ENCODE measurements at regions not wholly inside any gene's neighbourhood (a gene's known extent, or its start where the extent isn't known, plus 50 kb on each side); places are given as distances from the start of the nearest gene placed in this dataset.
"Not testable (repeated sequence)": the region's sequence is repeated elsewhere in the genome, so short reads cannot be mapped to it uniquely, and the experiment has no call there.

- TF ChIP-seq ATF6 (CRISPR knock-in tag; IDR thresholded peaks at IDR 0.05): no peak
- no peak for TF ChIP-seq NR2C2 (CRISPR knock-in tag; IDR thresholded peaks at IDR 0.05)
- TF ChIP-seq SOX15 (CRISPR knock-in tag; IDR thresholded peaks at IDR 0.05): no peak
- no peak for TF ChIP-seq E2F1 (CRISPR knock-in tag; IDR thresholded peaks at IDR 0.05)
- no peak for TF ChIP-seq JAZF1 (CRISPR knock-in tag; IDR thresholded peaks at IDR 0.05)
Observed at GRCh38 chr5:82439750-82440445, 161.7 kb upstream of the RPS23 start (continued).

GRCh38 chr5:82437565-82437964 lies 159.4 kb upstream of the RPS23 start:
- H3K27me3 Mint-ChIP-seq (ENCODE audit: low read depth); POLR2A ChIA-PET; H3K27ac Mint-ChIP-seq; ATAC-seq; H3K4me3 Mint-ChIP-seq; DNase-seq (ENCODE audit: low spot score): not testable (repeated sequence)
- peaks cover 22% of the 10 kb centered on the region for H3K4me1 Mint-ChIP-seq
- H3K9me3 Mint-ChIP-seq: peaks cover 22% of the 10 kb centered on the region
- peaks cover 14% of the 10 kb centered on the region for H3K36me3 Mint-ChIP-seq
- CTCF ChIA-PET: interaction anchor here (1.4 kb wide), 1 partner anchor 57 kb away, joined by 3 read pairs; no protein-coding TSS in a partner anchor

- H3K4me3 Mint-ChIP-seq: peak overlapping the region; percentile 73
- ChIA-PET POLR2A (no interaction called here), CTCF (no interaction called here)
- no peak for DNase-seq (ENCODE audit: low spot score)
- H3K36me3 Mint-ChIP-seq: peaks cover 14% of the 10 kb centered on the region
- ATAC-seq: no peak
- peaks cover 22% of the 10 kb centered on the region for H3K9me3 Mint-ChIP-seq
- H3K27me3 Mint-ChIP-seq (ENCODE audit: low read depth): peaks cover 4% of the 10 kb centered on the region; the same call in 1 of the 2 replicates
- peaks cover 22% of the 10 kb centered on the region for H3K4me1 Mint-ChIP-seq
- TF ChIP-seq ZNF532 (CRISPR knock-in tag; IDR thresholded peaks at IDR 0.05; ENCODE audit: borderline replicate concordance) (no peak), FOXP1 (CRISPR knock-in tag; IDR thresholded peaks at IDR 0.05; ENCODE audit: borderline replicate concordance) (no peak), RORB (CRISPR knock-in tag; IDR thresholded peaks at IDR 0.05) (no peak), JUN (CRISPR knock-in tag; IDR thresholded peaks at IDR 0.05) (no peak), IRF2 (CRISPR knock-in tag; IDR thresholded peaks at IDR 0.05; ENCODE audit: borderline replicate concordance, low read depth) (no peak), JAZF1 (CRISPR knock-in tag; IDR thresholded peaks at IDR 0.05) (no peak), ZNF121 (CRISPR knock-in tag; IDR thresholded peaks at IDR 0.05) (no peak), ZNF425 (CRISPR knock-in tag; conservative IDR thresholded peaks at IDR 0.05) (no peak)
- H3K27ac Mint-ChIP-seq: no peak overlapping the region
Observed at GRCh38 chr5:82436291-82436690, 158.1 kb upstream of the RPS23 start.
